DOHH2 (cell line): ENCODE measurements at regions not wholly inside any gene's neighbourhood (a gene's known extent, or its start where the extent isn't known, plus 50 kb on each side); places are given as distances from the start of the nearest gene placed in this dataset.

Source experiments
- EZH2phosphoT487 ChIP-seq: fragments of 200-600 bp; sonication (generic); IDR thresholded peaks from 2 replicates; pipeline ENCODE4 v1.6.1; 2017; ENCODE audit warnings: borderline replicate concordance, mild to moderate bottlenecking, antibody characterized with exemption, low read length, moderate library complexity, mixed read lengths
- TF ChIP-seq, protein P1 (sequence below): fragments of 200-600 bp; sonication (generic); IDR thresholded peaks from one replicate; pipeline ENCODE4 v1.5.1; 2014; ENCODE audit warnings: antibody characterized with exemption, mild to moderate bottlenecking, low read depth, low read length; ENCODE audit not compliant: poor library complexity, severe bottlenecking

DNA sequence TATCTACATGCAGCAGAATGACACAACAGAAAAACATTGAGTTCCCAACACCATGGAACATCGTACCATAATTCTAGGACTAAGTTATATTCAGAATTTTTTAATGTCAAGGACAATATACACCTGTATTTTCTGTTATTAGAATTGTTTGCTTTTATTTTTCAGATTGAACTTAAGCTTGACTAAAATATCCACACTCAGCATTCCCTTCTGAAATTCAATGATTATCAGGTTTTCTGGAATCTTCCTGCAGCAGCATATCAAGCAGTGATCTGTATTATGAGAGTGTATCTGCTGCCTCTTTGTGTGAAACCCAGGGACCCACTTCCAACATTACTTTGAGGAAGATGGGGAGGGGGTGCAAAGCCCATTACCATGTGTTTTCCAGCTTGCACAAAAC lies 578.6 kb upstream of the JAG1 start:
- TF ChIP-seq, protein P1, sequence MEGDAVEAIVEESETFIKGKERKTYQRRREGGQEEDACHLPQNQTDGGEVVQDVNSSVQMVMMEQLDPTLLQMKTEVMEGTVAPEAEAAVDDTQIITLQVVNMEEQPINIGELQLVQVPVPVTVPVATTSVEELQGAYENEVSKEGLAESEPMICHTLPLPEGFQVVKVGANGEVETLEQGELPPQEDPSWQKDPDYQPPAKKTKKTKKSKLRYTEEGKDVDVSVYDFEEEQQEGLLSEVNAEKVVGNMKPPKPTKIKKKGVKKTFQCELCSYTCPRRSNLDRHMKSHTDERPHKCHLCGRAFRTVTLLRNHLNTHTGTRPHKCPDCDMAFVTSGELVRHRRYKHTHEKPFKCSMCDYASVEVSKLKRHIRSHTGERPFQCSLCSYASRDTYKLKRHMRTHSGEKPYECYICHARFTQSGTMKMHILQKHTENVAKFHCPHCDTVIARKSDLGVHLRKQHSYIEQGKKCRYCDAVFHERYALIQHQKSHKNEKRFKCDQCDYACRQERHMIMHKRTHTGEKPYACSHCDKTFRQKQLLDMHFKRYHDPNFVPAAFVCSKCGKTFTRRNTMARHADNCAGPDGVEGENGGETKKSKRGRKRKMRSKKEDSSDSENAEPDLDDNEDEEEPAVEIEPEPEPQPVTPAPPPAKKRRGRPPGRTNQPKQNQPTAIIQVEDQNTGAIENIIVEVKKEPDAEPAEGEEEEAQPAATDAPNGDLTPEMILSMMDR: no peak
- no peak for TF ChIP-seq EZH2phosphoT487
